ENCODE measurements at regions not wholly inside any gene's neighbourhood (a gene's known extent, or its start where the extent isn't known, plus 50 kb on each side); places are given as distances from the start of the nearest gene placed in this dataset.

GRCh38 chr14:29220566-29220965 lies 454.0 kb downstream of the FOXG1 start:
- 34% methylated on average over 3 of the region's 3 CpGs for WGBS (ENCODE audit: insufficient coverage, low coverage, low lambda C conversion rate, missing lambda C conversion rate)
- no peak overlapping the region for H3K27ac ChIP-seq
- H3K4me3 ChIP-seq = no peak overlapping the region
- ATAC-seq (no peak), DNase-seq (no peak)
- TF ChIP-seq CTCF (IDR thresholded peaks at IDR 0.05) = no peak
- no peak for TF ChIP-seq POLR2A (IDR thresholded peaks at IDR 0.05)
- no peaks in the 10 kb centered on the region for H3K36me3 ChIP-seq
- intact Hi-C loops (cut with DNase I) = no loop called here
- no peaks in the 10 kb centered on the region for H3K27me3 ChIP-seq
- H3K4me1 ChIP-seq = no peaks in the 10 kb centered on the region
- no peaks in the 10 kb centered on the region for H3K9me3 ChIP-seq

GRCh38 chr14:29222006-29222405 lies 455.4 kb downstream of the FOXG1 start:
- no peak overlapping the region for H3K27ac ChIP-seq
- no peak overlapping the region for H3K4me3 ChIP-seq
- ATAC-seq = no peak
- no peak for TF ChIP-seq POLR2A (IDR thresholded peaks at IDR 0.05)
- TF ChIP-seq CTCF (IDR thresholded peaks at IDR 0.05) = no peak
- DNase-seq = no peak
- no peaks in the 10 kb centered on the region for H3K4me1 ChIP-seq
- no peaks in the 10 kb centered on the region for H3K36me3 ChIP-seq
- no peaks in the 10 kb centered on the region for H3K9me3 ChIP-seq
- intact Hi-C loops (cut with DNase I) = no loop called here
- H3K27me3 ChIP-seq = no peaks in the 10 kb centered on the region
- 8% methylated on average over 1 of the region's 1 CpG for WGBS (ENCODE audit: insufficient coverage, low coverage, low lambda C conversion rate, missing lambda C conversion rate)

- intact Hi-C loops (cut with DNase I) = no loop called here
- DNase-seq (no peak), ATAC-seq (peak; percentile 43 to 61 (median 48))
- Histone ChIP-seq H3K27ac (no peak overlapping the region), H3K4me3 (no peak overlapping the region), H3K27me3 (no peaks in the 10 kb centered on the region), H3K4me1 (no peaks in the 10 kb centered on the region), H3K9me3 (no peaks in the 10 kb centered on the region), H3K36me3 (no peaks in the 10 kb centered on the region)
- TF ChIP-seq POLR2A (IDR thresholded peaks at IDR 0.05) (no peak), CTCF (IDR thresholded peaks at IDR 0.05) (peak; percentile 41 to 62 (median 48))
- WGBS (ENCODE audit: insufficient coverage, low coverage, low lambda C conversion rate, missing lambda C conversion rate) = 3% methylated on average over 7 of the region's 7 CpGs
Measured at GRCh38 chr14:29222671-29223268, 456.2 kb downstream of the FOXG1 start.

DNA sequence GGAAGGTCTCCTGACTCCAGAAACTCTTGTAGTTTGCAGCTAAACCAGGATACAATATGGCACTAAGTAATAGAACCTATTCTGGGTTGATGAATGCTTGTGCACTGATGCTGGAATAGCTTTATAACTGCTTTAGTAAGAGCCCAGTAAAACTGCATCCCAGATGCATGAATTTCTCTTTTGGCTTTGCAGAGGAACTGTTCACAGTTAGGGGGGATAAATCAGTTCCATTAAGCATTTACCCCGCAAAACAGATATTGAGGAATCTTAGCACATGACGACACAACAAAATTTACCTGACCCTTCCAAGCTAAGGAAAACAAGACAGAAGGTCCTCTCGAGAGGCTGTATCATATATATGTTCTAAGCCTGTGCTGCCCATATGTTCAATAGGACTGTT lies 457.4 kb downstream of the FOXG1 start:
- H3K36me3 ChIP-seq = no peaks in the 10 kb centered on the region
- TF ChIP-seq CTCF (IDR thresholded peaks at IDR 0.05) (no peak), POLR2A (IDR thresholded peaks at IDR 0.05) (no peak)
- intact Hi-C loops (cut with DNase I) = no loop called here
- no peak overlapping the region for H3K27ac ChIP-seq
- DNase-seq (no peak), ATAC-seq (no peak)
- 50% methylated on average over 3 of the region's 3 CpGs for WGBS (ENCODE audit: insufficient coverage, low coverage, low lambda C conversion rate, missing lambda C conversion rate)
- H3K4me1 ChIP-seq = no peaks in the 10 kb centered on the region
- no peaks in the 10 kb centered on the region for H3K9me3 ChIP-seq
- H3K27me3 ChIP-seq = no peaks in the 10 kb centered on the region
- H3K4me3 ChIP-seq = no peak overlapping the region

DNA sequence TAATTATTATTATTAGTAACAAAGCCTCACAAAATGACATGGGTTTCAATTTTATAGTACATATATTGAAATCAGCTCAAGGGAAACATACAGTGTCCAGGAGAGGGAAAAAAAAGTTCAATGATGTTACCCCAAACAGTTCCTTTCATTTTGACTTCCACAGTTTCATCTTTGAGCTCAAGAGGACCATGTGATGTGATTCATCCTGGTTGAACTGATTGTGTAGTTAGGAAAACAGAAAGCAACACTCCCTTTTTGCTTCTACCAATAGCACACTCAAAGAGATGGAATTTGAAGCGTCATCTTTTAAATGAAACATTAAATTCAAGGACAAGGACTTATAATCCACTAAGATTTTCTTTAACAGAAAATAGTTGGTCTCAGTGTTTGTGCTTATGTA lies 461.0 kb downstream of the FOXG1 start:
- intact Hi-C loops (cut with DNase I) = no loop called here
- 42% methylated on average over 1 of the region's 1 CpG for WGBS (ENCODE audit: insufficient coverage, low coverage, low lambda C conversion rate, missing lambda C conversion rate)
- H3K4me3 ChIP-seq = no peak overlapping the region

More for the DNA sequence above, 461.0 kb downstream of the FOXG1 start:
- no peaks in the 10 kb centered on the region for H3K9me3 ChIP-seq
- ATAC-seq = no peak
- no peak for DNase-seq
- no peaks in the 10 kb centered on the region for H3K27me3 ChIP-seq
- H3K36me3 ChIP-seq = no peaks in the 10 kb centered on the region
- TF ChIP-seq POLR2A (IDR thresholded peaks at IDR 0.05) (no peak), CTCF (IDR thresholded peaks at IDR 0.05) (no peak)
- no peak overlapping the region for H3K27ac ChIP-seq
- no peaks in the 10 kb centered on the region for H3K4me1 ChIP-seq
